H1 (cell line): ENCODE measurements at regions not wholly inside any gene's neighbourhood (a gene's known extent, or its start where the extent isn't known, plus 50 kb on each side); places are given as distances from the start of the nearest gene placed in this dataset.

ENCODE experiments used
- CTCF ChIA-PET: fragments of 300-600 bp; sonication (Branson Sonifier 250); formaldehyde crosslinking; loops from one replicate; lab custom pipeline; 2021; ENCODE audit not compliant: partially characterized antibody; lab: Charles Lee
- POLR2A ChIA-PET: fragments of 300-600 bp; sonication (Branson Sonifier 250); formaldehyde crosslinking; loops from one replicate; lab custom pipeline; 2021; ENCODE audit warnings: inconsistent platforms; ENCODE audit not compliant: partially characterized antibody; lab: Charles Lee
- DNase-seq, 2 experiments: peaks; one replicate each; pipeline versions ENCODE4 v3.0.0 to v3.0.0-alpha.2; 2010 to 2022; ENCODE audit warnings: low spot score in 2 of 2, low read depth in 1 of 2, mixed read lengths in 1 of 2
- FAIRE-seq: peaks from 2 replicates; lab custom pipeline; 2011; peaks lifted over from hg19 to GRCh38; lab: Jason Lieb, UNC
- H2AFZ ChIP-seq: 2 replicates; pipeline ENCODE4 v1.8.1; 2012; ENCODE audit warnings: low read length, inconsistent platforms
- H2AK5ac ChIP-seq: 2 replicates; pipeline ENCODE4 v1.6.1; 2013; ENCODE audit warnings: low read depth, low read length
- H2BK120ac ChIP-seq: replicated peaks from 2 replicates; pipeline ENCODE3; 2013; ENCODE audit warnings: low read depth, low read length, inconsistent platforms
- H2BK12ac ChIP-seq: 2 replicates; pipeline ENCODE4 v1.6.1; 2013; ENCODE audit warnings: low read depth, low read length
- H2BK15ac ChIP-seq: 2 replicates; pipeline ENCODE4 v1.6.1; 2013; ENCODE audit warnings: low read length
- H2BK20ac ChIP-seq: 2 replicates; pipeline ENCODE4 v1.6.1; 2013; ENCODE audit warnings: low read length
- H2BK5ac ChIP-seq: 2 replicates; pipeline ENCODE4 v1.6.1; 2013; ENCODE audit warnings: low read depth, low read length
- H3K14ac ChIP-seq: 2 replicates; pipeline ENCODE4 v1.6.1; 2013; ENCODE audit warnings: inconsistent platforms; ENCODE audit not compliant: insufficient read length
- H3K18ac ChIP-seq: 2 replicates; pipeline ENCODE4 v1.6.1; 2013; ENCODE audit warnings: low read length; ENCODE audit errors: extremely low read depth
- H3K23ac ChIP-seq: 2 replicates; pipeline ENCODE4 v1.6.1; 2013; ENCODE audit warnings: inconsistent platforms; ENCODE audit not compliant: insufficient read length
- H3K23me2 ChIP-seq: 2 replicates; pipeline ENCODE4 v1.6.1; 2013; ENCODE audit warnings: low read depth, low read length
- H3K27ac ChIP-seq: 2 replicates; pipeline ENCODE4 v1.6.1; 2011; ENCODE audit warnings: low read depth, low read length, inconsistent platforms
- H3K27me3 ChIP-seq, 4 experiments: replicated peaks in 1 of 4; 1 replicate in 1 of 4; 2 replicates in 3 of 4; pipeline versions ENCODE4 v1.6.1 to v1.8.1; 2011 to 2013; ENCODE audit warnings: low read length in 3 of 4, mild to moderate bottlenecking in 3 of 4, inconsistent platforms in 2 of 4, mixed read lengths in 2 of 4, moderate library complexity in 1 of 4; ENCODE audit not compliant: control insufficient read depth in 3 of 4, insufficient read depth in 3 of 4; ENCODE audit errors: extremely low read depth in 1 of 4
- H3K36me3 ChIP-seq, 4 experiments: 2 replicates each; pipeline versions ENCODE4 v1.6.1 to v1.8.1; 2011 to 2013; ENCODE audit warnings: mild to moderate bottlenecking in 4 of 4, low read length in 3 of 4, moderate library complexity in 2 of 4, control low read depth in 1 of 4, inconsistent platforms in 1 of 4; ENCODE audit not compliant: insufficient read depth in 4 of 4, control insufficient read depth in 2 of 4
- H3K4ac ChIP-seq: replicated peaks from 2 replicates; pipeline ENCODE3; 2013; ENCODE audit warnings: low read length, low read depth, mixed read lengths, inconsistent platforms; ENCODE audit not compliant: insufficient read length
- H3K4me1 ChIP-seq, 4 experiments: replicated peaks in 1 of 4; 1 replicate in 1 of 4; 2 replicates in 3 of 4; pipeline versions ENCODE4 v1.6.1 to v1.8.1; 2011 to 2013; ENCODE audit warnings: low read length in 3 of 4, inconsistent platforms in 2 of 4, mixed read lengths in 1 of 4; ENCODE audit not compliant: insufficient read depth in 4 of 4, control insufficient read depth in 3 of 4
- H3K4me2 ChIP-seq, 2 experiments: 2 replicates each; pipeline versions ENCODE4 v1.6.1 to v1.8.1; 2011 to 2013; ENCODE audit warnings: low read depth in 2 of 2, low read length in 2 of 2, control low read depth in 1 of 2, inconsistent platforms in 1 of 2, mild to moderate bottlenecking in 1 of 2; ENCODE audit not compliant: insufficient read depth in 1 of 2
- H3K4me3 ChIP-seq, 4 experiments: fragments of 200-600, 300-600 bp in 1 of 4; sonication (generic), shearing (Covaris generic), sonication (Bioruptor Twin) in 1 of 4; 2 replicates each; pipeline versions ENCODE4 v1.5.1 to v1.8.1; 2011 to 2016; ENCODE audit warnings: low read length in 4 of 4, low read depth in 3 of 4, control low read depth in 2 of 4, inconsistent platforms in 2 of 4, mild to moderate bottlenecking in 2 of 4, mixed read lengths in 1 of 4, moderate library complexity in 1 of 4; ENCODE audit not compliant: insufficient read depth in 2 of 4; ENCODE audit errors: extremely low read depth in 1 of 4
- H3K56ac ChIP-seq: replicated peaks from 2 replicates; pipeline ENCODE3; 2013; ENCODE audit warnings: low read depth, mild to moderate bottlenecking, mixed read lengths, low read length, inconsistent platforms; ENCODE audit not compliant: insufficient read length
- H3K79me1 ChIP-seq: 2 replicates; pipeline ENCODE4 v1.6.1; 2013; ENCODE audit warnings: low read depth, low read length, control low read depth
- H3K79me2 ChIP-seq, 2 experiments: 2 replicates each; pipeline versions ENCODE4 v1.6.1 to v1.8.1; 2012 to 2013; ENCODE audit warnings: low read length in 2 of 2, mild to moderate bottlenecking in 2 of 2, inconsistent platforms in 1 of 2; ENCODE audit not compliant: insufficient read depth in 2 of 2, control insufficient read depth in 1 of 2
- H3K9ac ChIP-seq, 4 experiments: replicated peaks in 1 of 4; 1 replicate in 1 of 4; 2 replicates in 3 of 4; pipeline versions ENCODE4 v1.6.1 to v1.8.1; 2011 to 2013; ENCODE audit warnings: low read depth in 3 of 4, low read length in 3 of 4, control low read depth in 2 of 4, mild to moderate bottlenecking in 2 of 4, moderate library complexity in 2 of 4, inconsistent platforms in 1 of 4; ENCODE audit errors: extremely low read depth in 1 of 4
- H3K9me3 ChIP-seq, 2 experiments: 2 replicates each; pipeline versions ENCODE4 v1.6.1 to v1.8.1; 2012 to 2013; ENCODE audit warnings: mild to moderate bottlenecking in 2 of 2, moderate library complexity in 2 of 2, control low read depth in 1 of 2, inconsistent platforms in 1 of 2, low read depth in 1 of 2, low read length in 1 of 2, mixed read lengths in 1 of 2; ENCODE audit not compliant: insufficient read depth in 2 of 2
- H4K20me1 ChIP-seq, 2 experiments: replicated peaks in 1 of 2; 2 replicates each; pipeline versions ENCODE3 to v1.8.1; 2011 to 2013; ENCODE audit warnings: inconsistent platforms in 2 of 2, low read length in 2 of 2, mild to moderate bottlenecking in 1 of 2; ENCODE audit not compliant: insufficient read depth in 2 of 2, control insufficient read depth in 1 of 2
- H4K5ac ChIP-seq: 2 replicates; pipeline ENCODE4 v1.6.1; 2013; ENCODE audit warnings: low read length, low read depth, mixed read lengths, inconsistent platforms; ENCODE audit not compliant: insufficient read length
- H4K8ac ChIP-seq: 2 replicates; pipeline ENCODE4 v1.8.0; 2013; ENCODE audit warnings: mild to moderate bottlenecking, moderate library complexity, low read length, inconsistent platforms; ENCODE audit not compliant: insufficient read depth; ENCODE audit errors: extremely low read depth
- H4K91ac ChIP-seq: replicated peaks from 2 replicates; pipeline ENCODE3; 2013; ENCODE audit warnings: low read length, mixed read lengths, inconsistent platforms; ENCODE audit not compliant: insufficient read length
- CTBP2 ChIP-seq: IDR thresholded peaks from 2 replicates; pipeline ENCODE4 v1.7.0; 2011; ENCODE audit warnings: borderline replicate concordance, mild to moderate bottlenecking, moderate library complexity, mixed read lengths, low read length; ENCODE audit not compliant: insufficient read depth, insufficient read length
- KDM1A ChIP-seq: fragments of 200-600, 300-600 bp; sonication (generic); IDR thresholded peaks from 2 replicates; pipeline ENCODE4 v1.7.1; 2016; ENCODE audit warnings: mild to moderate bottlenecking, low read length, borderline replicate concordance
- PHF8 ChIP-seq: fragments of 200-600 bp; sonication (generic); conservative IDR thresholded peaks from 2 replicates; pipeline ENCODE4 v1.7.1; 2012; ENCODE audit warnings: low read depth, mild to moderate bottlenecking, inconsistent platforms, low read length, moderate library complexity
- POU5F1 ChIP-seq: IDR thresholded peaks from 2 replicates; pipeline ENCODE4 v1.6.1; 2011; ENCODE audit warnings: low read depth, mild to moderate bottlenecking, low read length, moderate library complexity
- TAF7 ChIP-seq: optimal IDR thresholded peaks from 2 replicates; pipeline ENCODE3; 2011; ENCODE audit warnings: low read depth, mild to moderate bottlenecking, inconsistent platforms, low read length, moderate library complexity, borderline replicate concordance
- TBP ChIP-seq: IDR thresholded peaks from 2 replicates; pipeline ENCODE4 v1.6.1; 2011; ENCODE audit warnings: low read depth, low read length, improper control_type of control experiment
- YY1 ChIP-seq: IDR thresholded peaks from 2 replicates; pipeline ENCODE4 v1.6.1; 2011; ENCODE audit warnings: low read depth, mild to moderate bottlenecking, low read length
- WGBS, 2 experiments: shearing (Covaris generic) in 1 of 2; methylation state at CpG; one replicate each; pipeline versions ENCODE4 v1.1.6 to v1.1.7; 2013 to 2015; ENCODE audit warnings: low lambda C conversion rate in 2 of 2, mixed read lengths in 2 of 2, inconsistent platforms in 1 of 2, low coverage in 1 of 2, missing lambda C conversion rate in 1 of 2; ENCODE audit not compliant: insufficient replicate concordance in 2 of 2, insufficient coverage in 1 of 2, insufficient read length in 1 of 2; ENCODE audit errors: extremely low coverage in 1 of 2, missing lambda C conversion rate in 1 of 2; 5-methylcytosine and 5-hydroxymethylcytosine counted together

DNA sequence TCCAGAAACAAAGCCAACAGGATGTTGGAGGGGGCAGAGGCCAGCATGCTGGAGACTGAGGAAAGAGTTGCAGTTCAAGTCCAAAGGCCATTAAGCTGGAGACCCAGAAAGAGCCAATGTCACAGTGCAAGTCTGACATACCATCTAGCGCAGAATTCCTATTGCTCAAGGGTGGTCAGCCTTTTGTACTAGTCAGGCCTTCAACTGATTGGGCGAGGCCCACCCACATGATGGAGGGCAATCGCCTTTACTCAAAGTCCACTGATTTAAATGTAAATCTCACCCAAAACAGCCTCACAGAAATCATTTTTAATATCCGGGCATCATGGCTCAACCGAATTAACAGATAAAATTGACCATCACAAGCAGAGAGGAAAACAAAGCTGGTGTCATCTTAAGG, 113.9 kb downstream of the RCN1 start:
- POLR2A ChIA-PET, result no interaction called here
- Histone ChIP-seq H4K8ac (no peak overlapping the region), H3K27ac (no peak overlapping the region), H3K9ac (no peak overlapping the region; a peak in 1 of 7 replicates), H3K36me3 (no peaks in the 10 kb centered on the region), H4K91ac (no peak overlapping the region), H2BK15ac (no peak overlapping the region), H2AK5ac (no peak overlapping the region), H3K27me3 (no peaks in the 10 kb centered on the region), H3K4me3 (no peak overlapping the region), H4K20me1 (no peaks in the 10 kb centered on the region), H3K79me1 (no peaks in the 10 kb centered on the region), H3K4ac (no peak overlapping the region), H2AFZ (no peak overlapping the region), H3K4me1 (no peaks in the 10 kb centered on the region), H2BK20ac (no peak overlapping the region), H2BK120ac (no peak overlapping the region), H4K5ac (no peak overlapping the region), H2BK12ac (no peak overlapping the region), H3K18ac (no peak overlapping the region), H3K23ac (no peak overlapping the region), H3K56ac (no peak overlapping the region), H3K9me3 (no peaks in the 10 kb centered on the region), H3K4me2 (no peak overlapping the region), H3K23me2 (peaks cover 2% of the 10 kb centered on the region; the same call in 1 of the 2 replicates), H2BK5ac (no peak overlapping the region), H3K14ac (no peak overlapping the region), H3K79me2 (no peaks in the 10 kb centered on the region)
- 94% methylated on average over 4 of the region's 5 CpGs; no CpG with 5 or more reads in 1 of the 2 experiments for WGBS, 2 experiments
- no peak for DNase-seq
- 0 out of 2 replicates have a peak, but pooled peaks have one; percentile 42 for TF ChIP-seq KDM1A
- TF ChIP-seq PHF8, result no peak
- no peak for TF ChIP-seq POU5F1
- TF ChIP-seq TBP, result no peak
- TF ChIP-seq YY1, result no peak
- no peak for TF ChIP-seq TAF7
- TF ChIP-seq CTBP2, result no peak
- no peak for FAIRE-seq
- CTCF ChIA-PET, result interaction anchor here (0.9 to 1.2 kb wide), 2 partner anchors 17 to 133 kb away, joined by 3 to 4 read pairs; no protein-coding TSS in a partner anchor
